PC-3 (cell line): ENCODE measurements at regions not wholly inside any gene's neighbourhood (a gene's known extent, or its start where the extent isn't known, plus 50 kb on each side); places are given as distances from the start of the nearest gene placed in this dataset.

Experiments used
- CTCF ChIP-seq: fragments of 300-600 bp; sonication (generic); conservative IDR thresholded peaks from 2 replicates; pipeline ENCODE4 v1.5.1; 2017; ENCODE audit warnings: antibody characterized with exemption, low read depth, mild to moderate bottlenecking, low read length
- EZH2 ChIP-seq: fragments of 300-600 bp; sonication (generic); IDR thresholded peaks from one replicate; pipeline ENCODE4 v1.6.1; 2017; ENCODE audit warnings: antibody characterized with exemption, mild to moderate bottlenecking, low read length; ENCODE audit not compliant: unreplicated experiment
- EZH2phosphoT487 ChIP-seq: fragments of 300-600 bp; sonication (generic); IDR thresholded peaks from 2 replicates; pipeline ENCODE4 v1.6.1; 2018; ENCODE audit warnings: mild to moderate bottlenecking, antibody characterized with exemption, low read length, borderline replicate concordance

GRCh38 chr3:168909260-168909659, 754.3 kb downstream of the MECOM start:
- TF ChIP-seq CTCF (no peak), EZH2 (no peak), EZH2phosphoT487 (no peak)
